ENCODE measurements at regions not wholly inside any gene's neighbourhood (a gene's known extent, or its start where the extent isn't known, plus 50 kb on each side); places are given as distances from the start of the nearest gene placed in this dataset.

DNA sequence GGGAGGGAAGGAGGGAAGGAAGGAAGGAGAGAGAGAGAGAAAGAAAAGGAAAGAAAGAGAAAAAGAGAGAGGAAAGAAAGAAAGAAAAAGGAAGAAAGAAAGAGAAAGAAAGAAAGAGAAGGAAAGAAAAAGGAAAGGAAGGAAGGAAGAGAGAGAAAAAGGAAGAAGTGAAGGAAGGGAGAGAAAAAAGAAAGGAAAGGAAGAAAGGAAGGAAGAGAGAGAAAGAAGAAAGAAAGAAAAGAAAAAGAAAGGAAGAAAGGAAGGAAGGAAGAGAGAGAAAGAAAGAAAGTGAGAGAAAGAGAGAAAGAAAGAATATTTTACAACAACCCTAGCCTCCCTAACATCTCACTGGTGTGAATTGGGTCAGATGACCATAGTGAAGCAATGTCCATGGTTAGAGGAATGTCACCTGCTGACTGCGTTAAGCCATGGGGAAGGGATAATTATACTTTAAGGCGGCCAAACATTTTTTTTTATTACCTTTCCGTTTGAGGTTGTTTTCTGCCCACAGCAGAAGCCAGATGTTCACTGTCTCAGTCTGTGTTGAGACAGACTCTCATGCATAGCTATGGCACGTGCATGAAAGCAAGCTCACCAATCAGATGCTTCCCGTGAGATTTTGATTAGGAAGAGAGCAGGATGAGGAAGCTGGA, 76.4 kb downstream of the SNRPE start:
- Histone ChIP-seq H3K4me1 (no peaks in the 10 kb centered on the region), H3K27me3 (no peaks in the 10 kb centered on the region), H3K4me3 (no peak overlapping the region), H3K9me3 (no peaks in the 10 kb centered on the region), H3K27ac (no peak overlapping the region), H3K36me3 (no peaks in the 10 kb centered on the region)
- DNase-seq (no peak), ATAC-seq (no peak)
- no peak for TF ChIP-seq POLR2A (IDR thresholded peaks at IDR 0.05)
- TF ChIP-seq, protein P1, sequence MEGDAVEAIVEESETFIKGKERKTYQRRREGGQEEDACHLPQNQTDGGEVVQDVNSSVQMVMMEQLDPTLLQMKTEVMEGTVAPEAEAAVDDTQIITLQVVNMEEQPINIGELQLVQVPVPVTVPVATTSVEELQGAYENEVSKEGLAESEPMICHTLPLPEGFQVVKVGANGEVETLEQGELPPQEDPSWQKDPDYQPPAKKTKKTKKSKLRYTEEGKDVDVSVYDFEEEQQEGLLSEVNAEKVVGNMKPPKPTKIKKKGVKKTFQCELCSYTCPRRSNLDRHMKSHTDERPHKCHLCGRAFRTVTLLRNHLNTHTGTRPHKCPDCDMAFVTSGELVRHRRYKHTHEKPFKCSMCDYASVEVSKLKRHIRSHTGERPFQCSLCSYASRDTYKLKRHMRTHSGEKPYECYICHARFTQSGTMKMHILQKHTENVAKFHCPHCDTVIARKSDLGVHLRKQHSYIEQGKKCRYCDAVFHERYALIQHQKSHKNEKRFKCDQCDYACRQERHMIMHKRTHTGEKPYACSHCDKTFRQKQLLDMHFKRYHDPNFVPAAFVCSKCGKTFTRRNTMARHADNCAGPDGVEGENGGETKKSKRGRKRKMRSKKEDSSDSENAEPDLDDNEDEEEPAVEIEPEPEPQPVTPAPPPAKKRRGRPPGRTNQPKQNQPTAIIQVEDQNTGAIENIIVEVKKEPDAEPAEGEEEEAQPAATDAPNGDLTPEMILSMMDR (IDR thresholded peaks at IDR 0.05), result no peak
- intact Hi-C loops (cut with DNase I), result no loop called here
- WGBS (ENCODE audit: insufficient coverage, low coverage, low lambda C conversion rate, missing lambda C conversion rate), result 65% methylated on average over 5 of the region's 5 CpGs

DNA sequence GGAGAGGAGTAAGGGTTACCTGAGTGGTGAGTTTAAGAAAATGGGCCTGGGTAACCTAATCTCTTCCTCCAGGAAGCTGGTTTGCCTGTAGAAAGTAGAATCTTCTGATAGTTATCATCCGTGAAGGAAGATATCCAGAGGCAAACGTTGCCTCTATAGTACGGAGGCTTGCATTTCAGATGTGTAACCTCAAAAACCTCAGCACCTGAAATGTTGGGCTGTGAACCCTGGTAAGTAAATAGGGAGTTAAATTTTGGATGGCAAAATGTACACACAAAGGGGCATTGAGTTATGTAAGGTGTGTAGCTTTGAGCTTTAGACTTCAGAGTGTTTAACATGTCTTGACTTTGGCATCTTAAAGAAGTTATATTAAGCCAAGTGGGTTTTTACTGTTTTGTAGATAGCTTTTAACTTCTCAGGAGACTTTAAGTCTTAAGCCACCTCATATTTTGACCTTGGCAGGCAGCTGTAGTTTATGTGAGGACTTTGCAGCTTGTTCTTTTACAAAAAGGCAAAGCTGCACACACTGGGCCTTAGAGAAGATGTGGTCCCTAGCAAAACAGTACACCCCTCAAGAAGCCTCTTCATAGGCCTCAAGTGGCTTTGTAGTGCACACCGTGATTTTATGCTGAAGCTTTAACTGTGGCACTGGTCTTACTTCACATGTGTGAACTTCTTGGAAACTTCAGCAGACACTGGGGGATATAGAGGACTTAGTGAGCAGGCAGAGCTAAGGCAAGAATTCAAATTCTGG, 83.4 kb downstream of the SNRPE start:
- no peaks in the 10 kb centered on the region for H3K9me3 ChIP-seq
- TF ChIP-seq POLR2A (IDR thresholded peaks at IDR 0.05), result no peak
- TF ChIP-seq, protein P1 (IDR thresholded peaks at IDR 0.05), result no peak
- intact Hi-C loops (cut with DNase I), result no loop called here
- H3K36me3 ChIP-seq, result no peaks in the 10 kb centered on the region
- no peak overlapping the region for H3K27ac ChIP-seq
- DNase-seq, result no peak
- no peaks in the 10 kb centered on the region for H3K27me3 ChIP-seq
- no peaks in the 10 kb centered on the region for H3K4me1 ChIP-seq
- no peak for ATAC-seq
- H3K4me3 ChIP-seq, result no peak overlapping the region
- WGBS (ENCODE audit: insufficient coverage, low coverage, low lambda C conversion rate, missing lambda C conversion rate), result 58% methylated on average over 4 of the region's 4 CpGs

DNA sequence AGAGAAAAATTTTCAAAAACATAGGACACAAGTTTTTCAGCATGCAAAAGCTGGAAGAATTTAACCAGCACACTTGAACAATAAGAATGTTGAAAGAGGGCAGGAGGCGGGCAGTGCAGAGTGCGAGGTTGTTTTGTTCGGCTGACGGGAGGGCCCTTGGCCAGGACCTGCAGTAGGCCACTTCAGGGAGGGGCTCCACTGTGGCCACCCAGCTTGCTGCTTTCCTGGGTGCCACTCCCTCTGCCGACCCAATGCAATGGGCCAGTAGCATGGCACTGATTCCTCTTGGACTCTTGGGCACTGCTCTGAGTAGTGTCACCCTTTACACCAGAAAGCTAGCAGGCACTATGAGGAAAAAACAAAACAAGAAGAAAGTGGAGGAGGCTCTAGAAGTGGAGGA, 92.9 kb downstream of the SNRPE start:
- Histone ChIP-seq H3K36me3 (no peaks in the 10 kb centered on the region), H3K4me1 (no peaks in the 10 kb centered on the region), H3K27me3 (no peaks in the 10 kb centered on the region), H3K27ac (no peak overlapping the region), H3K9me3 (no peaks in the 10 kb centered on the region), H3K4me3 (no peak overlapping the region)
- TF ChIP-seq POLR2A (IDR thresholded peaks at IDR 0.05), result no peak
- TF ChIP-seq, protein P1 (IDR thresholded peaks at IDR 0.05), result no peak
- no peak for DNase-seq
- intact Hi-C loops (cut with DNase I), result no loop called here
- ATAC-seq, result no peak
- WGBS (ENCODE audit: insufficient coverage, low coverage, low lambda C conversion rate, missing lambda C conversion rate), result 89% methylated on average over 5 of the region's 5 CpGs

DNA sequence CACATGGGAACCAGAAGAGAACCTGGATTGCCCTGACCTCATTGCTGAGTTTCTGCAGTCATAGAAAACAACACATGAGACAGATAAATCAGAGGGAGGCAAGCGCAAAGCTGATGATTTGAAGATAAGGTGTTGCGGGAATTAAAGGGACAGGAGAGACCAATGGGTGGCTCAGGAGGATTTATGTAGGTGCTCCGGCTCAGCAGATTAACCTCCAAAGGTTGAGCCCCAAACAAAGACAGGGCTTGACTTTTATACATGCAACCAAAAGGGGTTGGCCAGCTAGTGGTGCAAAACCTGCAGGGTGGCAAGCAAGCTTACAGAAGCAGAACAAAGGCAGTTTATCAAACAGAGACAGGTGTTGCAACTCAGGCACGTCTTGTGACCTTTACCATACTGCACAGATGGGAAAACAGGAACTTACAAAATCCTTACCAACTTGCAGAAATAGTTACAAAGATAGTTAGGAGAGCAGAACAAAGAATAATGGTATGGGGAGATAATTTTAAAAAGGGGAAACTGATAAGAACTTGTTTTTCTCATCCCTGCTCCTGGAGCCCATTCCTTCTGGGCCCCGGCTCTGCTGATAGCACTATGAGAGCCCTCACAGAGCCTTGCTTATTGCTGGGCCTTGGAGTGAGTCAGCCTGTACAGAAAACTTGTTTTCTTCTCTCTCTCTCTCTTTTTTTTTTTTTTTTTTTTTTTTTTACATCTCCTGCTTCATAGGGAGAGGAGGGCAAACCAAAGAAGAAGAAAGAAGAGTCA, 93.6 kb downstream of the SNRPE start:
- no peaks in the 10 kb centered on the region for H3K9me3 ChIP-seq
- no peak for DNase-seq
- 74% methylated on average over 5 of the region's 5 CpGs for WGBS (ENCODE audit: insufficient coverage, low coverage, low lambda C conversion rate, missing lambda C conversion rate)
- ATAC-seq, result no peak
- no peaks in the 10 kb centered on the region for H3K36me3 ChIP-seq
- H3K27ac ChIP-seq, result no peak overlapping the region
- intact Hi-C loops (cut with DNase I), result no loop called here
- H3K4me3 ChIP-seq, result no peak overlapping the region
- no peaks in the 10 kb centered on the region for H3K4me1 ChIP-seq
- H3K27me3 ChIP-seq, result no peaks in the 10 kb centered on the region
- TF ChIP-seq, protein P1 (IDR thresholded peaks at IDR 0.05), result no peak
- TF ChIP-seq POLR2A (IDR thresholded peaks at IDR 0.05), result no peak
